ENCODE measurements at regions not wholly inside any gene's neighbourhood (a gene's known extent, or its start where the extent isn't known, plus 50 kb on each side); places are given as distances from the start of the nearest gene placed in this dataset.

- ChIA-PET POLR2A (ENCODE audit: unreplicated experiment) (no interaction called here), CTCF (no interaction called here)
- Histone ChIP-seq H4K20me1 (ENCODE audit: insufficient read depth) (no peaks in the 10 kb centered on the region), H3K4me1 (replicated peaks; ENCODE audit: insufficient read depth) (no peaks in the 10 kb centered on the region), H3K27ac (no peak overlapping the region), H3F3A (ENCODE audit: insufficient read depth, low read depth) (no peaks in the 10 kb centered on the region), H3K27me3 (ENCODE audit: insufficient read depth, low read depth) (no peaks in the 10 kb centered on the region), H3K36me3 (ENCODE audit: low read depth) (no peaks in the 10 kb centered on the region), H3K79me2 (ENCODE audit: low read depth) (no peaks in the 10 kb centered on the region), H3K9me2 (ENCODE audit: insufficient read depth) (no peaks in the 10 kb centered on the region), H3K4me2 (no peak overlapping the region), H2AFZ (no peak overlapping the region), H3K4me3 (no peak overlapping the region), H3K9me3 (ENCODE audit: insufficient read depth, low read depth) (no peaks in the 10 kb centered on the region)
- BruUV-seq (replicated peaks), result no TSS peak
- intact Hi-C loops (cut with micrococcal nuclease; ENCODE audit: unreplicated experiment), result no loop called here
- TF ChIP-seq EZH2 (IDR thresholded peaks at IDR 0.05; ENCODE audit: low read depth), result no peak
- no peak for TF ChIP-seq CTCF (conservative IDR thresholded peaks at IDR 0.05)
- DNase-seq, result no peak
Observed at GRCh38 chr9:75440914-75441313, 352.6 kb downstream of the OSTF1 start.

GRCh38 chr9:75445144-75445543 is 356.8 kb downstream of the OSTF1 start:
- POLR2A ChIA-PET (ENCODE audit: unreplicated experiment), result no interaction called here
- no peak for TF ChIP-seq EZH2 (IDR thresholded peaks at IDR 0.05; ENCODE audit: low read depth)
- no peak for TF ChIP-seq CTCF (conservative IDR thresholded peaks at IDR 0.05)
- Histone ChIP-seq H3K4me2 (no peak overlapping the region), H2AFZ (no peak overlapping the region), H3K36me3 (ENCODE audit: low read depth) (no peaks in the 10 kb centered on the region), H3K79me2 (ENCODE audit: low read depth) (no peaks in the 10 kb centered on the region), H3K4me1 (replicated peaks; ENCODE audit: insufficient read depth) (no peaks in the 10 kb centered on the region), H3F3A (ENCODE audit: insufficient read depth, low read depth) (no peaks in the 10 kb centered on the region), H3K9me3 (ENCODE audit: insufficient read depth, low read depth) (no peaks in the 10 kb centered on the region), H3K4me3 (no peak overlapping the region), H3K27ac (no peak overlapping the region), H4K20me1 (ENCODE audit: insufficient read depth) (no peaks in the 10 kb centered on the region), H3K9me2 (ENCODE audit: insufficient read depth) (no peaks in the 10 kb centered on the region), H3K27me3 (ENCODE audit: insufficient read depth, low read depth) (no peaks in the 10 kb centered on the region)
- no peak for DNase-seq
- intact Hi-C loops (cut with micrococcal nuclease; ENCODE audit: unreplicated experiment), result no loop called here
- no TSS peak for BruUV-seq (replicated peaks)
- CTCF ChIA-PET, result no interaction called here

- H3K79me2 ChIP-seq (ENCODE audit: low read depth), result no peaks in the 10 kb centered on the region
- H3K9me3 ChIP-seq (ENCODE audit: insufficient read depth, low read depth), result no peaks in the 10 kb centered on the region
- BruUV-seq (replicated peaks), result no TSS peak
- TF ChIP-seq CTCF (conservative IDR thresholded peaks at IDR 0.05) (no peak), EZH2 (IDR thresholded peaks at IDR 0.05; ENCODE audit: low read depth) (no peak)
- no peaks in the 10 kb centered on the region for H4K20me1 ChIP-seq (ENCODE audit: insufficient read depth)
- DNase-seq, result no peak
- H3K36me3 ChIP-seq (ENCODE audit: low read depth), result no peaks in the 10 kb centered on the region
- no peak overlapping the region for H3K4me3 ChIP-seq
- H3F3A ChIP-seq (ENCODE audit: insufficient read depth, low read depth), result no peaks in the 10 kb centered on the region
- ChIA-PET POLR2A (ENCODE audit: unreplicated experiment) (no interaction called here), CTCF (no interaction called here)
- intact Hi-C loops (cut with micrococcal nuclease; ENCODE audit: unreplicated experiment), result no loop called here
- no peak overlapping the region for H3K27ac ChIP-seq
- H3K9me2 ChIP-seq (ENCODE audit: insufficient read depth), result no peaks in the 10 kb centered on the region
- no peak overlapping the region for H2AFZ ChIP-seq
- H3K4me1 ChIP-seq (replicated peaks; ENCODE audit: insufficient read depth), result no peaks in the 10 kb centered on the region
- peaks cover 9% of the 10 kb centered on the region; the same call in 1 of the 2 replicates for H3K27me3 ChIP-seq (ENCODE audit: insufficient read depth, low read depth)
- no peak overlapping the region for H3K4me2 ChIP-seq
Observed at GRCh38 chr9:75447281-75447680, 359.0 kb downstream of the OSTF1 start.
